Choroid plexus epithelial cell (primary cell): ENCODE measurements at regions not wholly inside any gene's neighbourhood (a gene's known extent, or its start where the extent isn't known, plus 50 kb on each side); places are given as distances from the start of the nearest gene placed in this dataset.

ENCODE experiments used
- DNase-seq: peaks from one replicate; pipeline ENCODE4 v3.0.0-alpha.2; 2010; ENCODE audit warnings: low read depth
- H3K4me3 ChIP-seq: 2 replicates; pipeline ENCODE4 v1.5.1; 2011; ENCODE audit warnings: low read depth, mild to moderate bottlenecking, control low read depth, low read length, moderate library complexity
- TF ChIP-seq, protein P1 (sequence below): conservative IDR thresholded peaks from 2 replicates; pipeline ENCODE4 v1.5.1; 2011; ENCODE audit warnings: low read depth, mild to moderate bottlenecking, control low read depth, inconsistent platforms, low read length, moderate library complexity

GRCh38 chr13:63093907-63094469, 1678.3 kb upstream of the PCDH20 start:
- TF ChIP-seq, protein P1, sequence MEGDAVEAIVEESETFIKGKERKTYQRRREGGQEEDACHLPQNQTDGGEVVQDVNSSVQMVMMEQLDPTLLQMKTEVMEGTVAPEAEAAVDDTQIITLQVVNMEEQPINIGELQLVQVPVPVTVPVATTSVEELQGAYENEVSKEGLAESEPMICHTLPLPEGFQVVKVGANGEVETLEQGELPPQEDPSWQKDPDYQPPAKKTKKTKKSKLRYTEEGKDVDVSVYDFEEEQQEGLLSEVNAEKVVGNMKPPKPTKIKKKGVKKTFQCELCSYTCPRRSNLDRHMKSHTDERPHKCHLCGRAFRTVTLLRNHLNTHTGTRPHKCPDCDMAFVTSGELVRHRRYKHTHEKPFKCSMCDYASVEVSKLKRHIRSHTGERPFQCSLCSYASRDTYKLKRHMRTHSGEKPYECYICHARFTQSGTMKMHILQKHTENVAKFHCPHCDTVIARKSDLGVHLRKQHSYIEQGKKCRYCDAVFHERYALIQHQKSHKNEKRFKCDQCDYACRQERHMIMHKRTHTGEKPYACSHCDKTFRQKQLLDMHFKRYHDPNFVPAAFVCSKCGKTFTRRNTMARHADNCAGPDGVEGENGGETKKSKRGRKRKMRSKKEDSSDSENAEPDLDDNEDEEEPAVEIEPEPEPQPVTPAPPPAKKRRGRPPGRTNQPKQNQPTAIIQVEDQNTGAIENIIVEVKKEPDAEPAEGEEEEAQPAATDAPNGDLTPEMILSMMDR: no peak
- no peak overlapping the region for H3K4me3 ChIP-seq
- no peak for DNase-seq

GRCh38 chr13:63092456-63092855, 1676.8 kb upstream of the PCDH20 start:
- TF ChIP-seq, protein P1: no peak
- DNase-seq: peak; percentile 56
- no peak overlapping the region for H3K4me3 ChIP-seq

- no peak for DNase-seq
- no peak overlapping the region for H3K4me3 ChIP-seq
- TF ChIP-seq, protein P1: no peak
Observed at GRCh38 chr13:63090524-63090923, 1674.9 kb upstream of the PCDH20 start.

GRCh38 chr13:63088226-63088625, 1672.6 kb upstream of the PCDH20 start:
- no peak overlapping the region for H3K4me3 ChIP-seq
- DNase-seq: peak; percentile 39
- TF ChIP-seq, protein P1: no peak

GRCh38 chr13:63086286-63086685, 1670.6 kb upstream of the PCDH20 start:
- H3K4me3 ChIP-seq: no peak overlapping the region
- TF ChIP-seq, protein P1: no peak
- DNase-seq: no peak

DNA sequence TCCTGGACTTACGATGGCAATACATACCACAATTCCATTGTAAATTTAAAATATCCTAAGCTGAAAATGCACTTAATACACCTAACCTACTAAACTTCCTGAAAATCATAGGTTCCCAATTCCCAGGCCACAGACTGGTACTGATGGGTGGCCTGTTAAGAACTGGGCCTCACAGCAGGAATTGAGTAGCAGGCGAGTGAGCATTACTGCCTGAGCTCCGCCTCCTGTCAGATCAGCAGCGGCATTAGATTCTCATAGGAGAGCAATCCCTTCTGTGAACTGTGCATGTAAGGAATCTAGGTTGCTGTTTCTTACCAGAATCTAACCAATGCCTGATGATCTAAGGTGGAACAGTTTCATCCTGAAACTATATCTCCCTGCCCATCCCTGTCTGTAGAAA, 1670.2 kb upstream of the PCDH20 start:
- DNase-seq: no peak
- TF ChIP-seq, protein P1: no peak
- H3K4me3 ChIP-seq: no peak overlapping the region

- TF ChIP-seq, protein P1: no peak
Observed at GRCh38 chr13:63081400-63082014, 1665.9 kb upstream of the PCDH20 start.

More at GRCh38 chr13:63081400-63082014, 1665.9 kb upstream of the PCDH20 start:
- no peak overlapping the region for H3K4me3 ChIP-seq
- no peak for DNase-seq
